K562 (cell line): ENCODE measurements at regions not wholly inside any gene's neighbourhood (a gene's known extent, or its start where the extent isn't known, plus 50 kb on each side); places are given as distances from the start of the nearest gene placed in this dataset.

Source experiments
- COPS2 ChIP-seq: fragments of 450-650 bp; conservative IDR thresholded peaks from 2 replicates; pipeline ENCODE4 v1.6.1; 2016; ENCODE audit warnings: mild to moderate bottlenecking, moderate library complexity
- CXXC5 ChIP-seq: fragments of 250-450 bp; sonication (Bioruptor Pico); IDR thresholded peaks from 2 replicates; pipeline ENCODE4 v1.8.0; 2022; ENCODE audit warnings: inconsistent platforms, mild to moderate bottlenecking, moderate library complexity
- FOSL1 ChIP-seq: fragments of 200-800 bp; sonication (Bioruptor generic); conservative IDR thresholded peaks from 2 replicates; pipeline ENCODE4 v1.6.1; 2016; ENCODE audit warnings: missing genetic modification characterization, missing compliant biosample characterization
- HOXB6 ChIP-seq: fragments of 250-450 bp; sonication (Bioruptor Pico); IDR thresholded peaks from 2 replicates; pipeline ENCODE4 v1.5.1; 2022; ENCODE audit warnings: mild to moderate bottlenecking, borderline replicate concordance
- NCOA4 ChIP-seq: fragments of 450-650 bp; IDR thresholded peaks from 2 replicates; pipeline ENCODE4 v1.6.1; 2018; ENCODE audit warnings: mild to moderate bottlenecking; ENCODE audit not compliant: partially characterized antibody
- NELFE ChIP-seq: IDR thresholded peaks from 2 replicates; pipeline ENCODE4 v1.6.1; 2011; ENCODE audit warnings: mild to moderate bottlenecking; ENCODE audit not compliant: insufficient read depth, insufficient read length
- PHB2 ChIP-seq: fragments of 450-650 bp; IDR thresholded peaks from 2 replicates; pipeline ENCODE4 v1.6.1; 2017; ENCODE audit warnings: low read depth
- PHF20 ChIP-seq: fragments of 450-650 bp; IDR thresholded peaks from 2 replicates; pipeline ENCODE4 v1.6.1; 2018; ENCODE audit not compliant: partially characterized antibody
- SRF ChIP-seq, 2 experiments: fragments of 250-450, 450-650 bp in 1 of 2; sonication (Bioruptor Pico) in 1 of 2; sonication (generic) in 1 of 2; formaldehyde crosslinking; IDR thresholded peaks; 2 replicates each; pipeline versions ENCODE4 v1.5.0 to v1.5.1; 2020 to 2022; ENCODE audit warnings: mild to moderate bottlenecking in 1 of 2, missing genetic modification reagents in 1 of 2
- ZEB2 ChIP-seq: fragments of 450-650 bp; IDR thresholded peaks from 2 replicates; pipeline ENCODE4 v1.6.1; 2016
- ZNF224 ChIP-seq: sonication (generic); formaldehyde crosslinking; IDR thresholded peaks from 2 replicates; pipeline ENCODE4 v1.8.0; 2022; ENCODE audit warnings: mild to moderate bottlenecking, missing genetic modification reagents
- ZNF274 ChIP-seq: IDR thresholded peaks from 2 replicates; pipeline ENCODE4 v1.6.1; 2011; ENCODE audit warnings: low read depth, mild to moderate bottlenecking, low read length, moderate library complexity, borderline replicate concordance
- ZNF324 ChIP-seq: fragments of 250-450 bp; sonication (Bioruptor Pico); IDR thresholded peaks from 2 replicates; pipeline ENCODE4 v1.4.0; 2020; ENCODE audit warnings: mild to moderate bottlenecking
- ZSCAN32 ChIP-seq: fragments of 450-650 bp; formaldehyde crosslinking; IDR thresholded peaks from 2 replicates; pipeline ENCODE4 v1.4.0; 2020; ENCODE audit warnings: mild to moderate bottlenecking, moderate library complexity
- TF ChIP-seq, protein P1 (sequence below): fragments of 450-650 bp; formaldehyde crosslinking; IDR thresholded peaks from 2 replicates; pipeline ENCODE4 v1.4.0; 2020; ENCODE audit warnings: mild to moderate bottlenecking, moderate library complexity
- TF ChIP-seq, protein P2 (sequence below): fragments of 450-650 bp; IDR thresholded peaks from 2 replicates; pipeline ENCODE4 v1.6.1; 2018; ENCODE audit warnings: mild to moderate bottlenecking, low read depth; ENCODE audit not compliant: partially characterized antibody
- TF ChIP-seq, protein P3 (sequence below), 2 experiments: fragments of 450-650 bp in 1 of 2; sonication (generic) in 1 of 2; formaldehyde crosslinking; conservative IDR thresholded peaks; 2 replicates each; pipeline versions ENCODE4 v1.4.0 to v1.8.1; 2020 to 2022; ENCODE audit warnings: mild to moderate bottlenecking in 1 of 2, missing genetic modification reagents in 1 of 2
- TF ChIP-seq, protein P4 (sequence below): IDR thresholded peaks from 2 replicates; pipeline ENCODE4 v1.6.1; 2011; ENCODE audit warnings: borderline replicate concordance, low read depth, mild to moderate bottlenecking, moderate library complexity, low read length; ENCODE audit not compliant: insufficient read depth, poor library complexity, severe bottlenecking
- TF ChIP-seq, protein P5 (sequence below): fragments of 250-450 bp; sonication (Bioruptor Pico); IDR thresholded peaks from 2 replicates; pipeline ENCODE4 v1.8.0; 2021; ENCODE audit warnings: mild to moderate bottlenecking, moderate library complexity
- TF ChIP-seq, protein P6 (sequence below): fragments of 450-650 bp; formaldehyde crosslinking; conservative IDR thresholded peaks from 2 replicates; pipeline ENCODE4 v1.4.0; 2022; ENCODE audit warnings: mild to moderate bottlenecking, missing genetic modification characterization

DNA sequence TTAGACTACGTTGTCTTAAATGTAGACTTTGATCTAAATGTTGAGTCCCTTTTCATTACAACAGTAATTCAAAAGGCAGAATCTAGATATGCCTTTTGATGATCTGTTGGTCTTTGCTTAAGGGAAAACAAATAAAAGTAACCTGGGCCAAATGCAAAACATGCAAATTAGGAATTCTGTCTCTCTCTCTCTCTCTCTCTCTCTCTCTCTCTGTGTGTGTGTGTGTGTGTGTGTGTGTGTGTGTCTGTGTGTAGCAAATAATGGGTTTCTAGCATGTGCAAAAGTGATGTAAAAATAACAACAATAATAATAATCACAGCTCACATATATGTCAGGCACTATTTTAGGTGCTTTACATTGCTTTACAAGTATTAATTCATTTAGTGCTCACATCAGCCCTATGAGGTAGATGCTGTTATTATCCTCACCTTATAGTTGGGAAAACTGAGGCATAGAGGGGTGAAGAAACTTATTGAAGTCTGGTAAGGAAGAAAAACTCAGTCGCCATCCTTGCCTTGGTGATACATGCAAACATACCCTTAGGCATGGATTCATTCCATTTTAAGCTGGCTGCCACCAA, 160.3 kb upstream of the ZNF217 start (continued):
- TF ChIP-seq, protein P1, sequence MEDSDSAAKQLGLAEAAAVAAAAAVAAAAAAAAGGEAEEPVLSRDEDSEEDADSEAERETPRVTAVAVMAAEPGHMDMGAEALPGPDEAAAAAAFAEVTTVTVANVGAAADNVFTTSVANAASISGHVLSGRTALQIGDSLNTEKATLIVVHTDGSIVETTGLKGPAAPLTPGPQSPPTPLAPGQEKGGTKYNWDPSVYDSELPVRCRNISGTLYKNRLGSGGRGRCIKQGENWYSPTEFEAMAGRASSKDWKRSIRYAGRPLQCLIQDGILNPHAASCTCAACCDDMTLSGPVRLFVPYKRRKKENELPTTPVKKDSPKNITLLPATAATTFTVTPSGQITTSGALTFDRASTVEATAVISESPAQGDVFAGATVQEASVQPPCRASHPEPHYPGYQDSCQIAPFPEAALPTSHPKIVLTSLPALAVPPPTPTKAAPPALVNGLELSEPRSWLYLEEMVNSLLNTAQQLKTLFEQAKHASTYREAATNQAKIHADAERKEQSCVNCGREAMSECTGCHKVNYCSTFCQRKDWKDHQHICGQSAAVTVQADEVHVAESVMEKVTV (CRISPR knock-in tag): no peak
- TF ChIP-seq SRF (CRISPR knock-in tag; IDR thresholded peaks at IDR 0.05) (no peak), NCOA4 (peak; percentile 44), PHF20 (peak; percentile 16), ZNF224 (CRISPR knock-in tag) (no peak), ZNF274 (no peak), ZEB2 (peak; percentile 73; the same call in 1 of the 2 replicates), PHB2 (0 out of 2 replicates have a peak, but pooled peaks have one; percentile 40), ZNF324 (CRISPR knock-in tag) (no peak), CXXC5 (CRISPR knock-in tag) (peak; percentile 54), COPS2 (no peak), NELFE (no peak), FOSL1 (tag) (peak; percentile 53; the same call in 1 of the 2 replicates), ZSCAN32 (CRISPR knock-in tag) (no peak), HOXB6 (CRISPR knock-in tag) (no peak)
- TF ChIP-seq, protein P2, sequence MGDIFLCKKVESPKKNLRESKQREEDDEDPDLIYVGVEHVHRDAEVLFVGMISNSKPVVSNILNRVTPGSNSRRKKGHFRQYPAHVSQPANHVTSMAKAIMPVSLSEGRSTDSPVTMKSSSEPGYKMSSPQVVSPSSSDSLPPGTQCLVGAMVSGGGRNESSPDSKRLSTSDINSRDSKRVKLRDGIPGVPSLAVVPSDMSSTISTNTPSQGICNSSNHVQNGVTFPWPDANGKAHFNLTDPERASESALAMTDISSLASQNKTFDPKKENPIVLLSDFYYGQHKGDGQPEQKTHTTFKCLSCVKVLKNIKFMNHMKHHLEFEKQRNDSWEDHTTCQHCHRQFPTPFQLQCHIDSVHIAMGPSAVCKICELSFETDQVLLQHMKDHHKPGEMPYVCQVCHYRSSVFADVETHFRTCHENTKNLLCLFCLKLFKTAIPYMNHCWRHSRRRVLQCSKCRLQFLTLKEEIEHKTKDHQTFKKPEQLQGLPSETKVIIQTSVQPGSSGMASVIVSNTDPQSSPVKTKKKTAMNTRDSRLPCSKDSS: no peak
- TF ChIP-seq, protein P3, sequence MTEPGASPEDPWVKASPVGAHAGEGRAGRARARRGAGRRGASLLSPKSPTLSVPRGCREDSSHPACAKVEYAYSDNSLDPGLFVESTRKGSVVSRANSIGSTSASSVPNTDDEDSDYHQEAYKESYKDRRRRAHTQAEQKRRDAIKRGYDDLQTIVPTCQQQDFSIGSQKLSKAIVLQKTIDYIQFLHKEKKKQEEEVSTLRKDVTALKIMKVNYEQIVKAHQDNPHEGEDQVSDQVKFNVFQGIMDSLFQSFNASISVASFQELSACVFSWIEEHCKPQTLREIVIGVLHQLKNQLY (CRISPR knock-in tag; conservative IDR thresholded peaks at IDR 0.05): no peak
- TF ChIP-seq, protein P4, sequence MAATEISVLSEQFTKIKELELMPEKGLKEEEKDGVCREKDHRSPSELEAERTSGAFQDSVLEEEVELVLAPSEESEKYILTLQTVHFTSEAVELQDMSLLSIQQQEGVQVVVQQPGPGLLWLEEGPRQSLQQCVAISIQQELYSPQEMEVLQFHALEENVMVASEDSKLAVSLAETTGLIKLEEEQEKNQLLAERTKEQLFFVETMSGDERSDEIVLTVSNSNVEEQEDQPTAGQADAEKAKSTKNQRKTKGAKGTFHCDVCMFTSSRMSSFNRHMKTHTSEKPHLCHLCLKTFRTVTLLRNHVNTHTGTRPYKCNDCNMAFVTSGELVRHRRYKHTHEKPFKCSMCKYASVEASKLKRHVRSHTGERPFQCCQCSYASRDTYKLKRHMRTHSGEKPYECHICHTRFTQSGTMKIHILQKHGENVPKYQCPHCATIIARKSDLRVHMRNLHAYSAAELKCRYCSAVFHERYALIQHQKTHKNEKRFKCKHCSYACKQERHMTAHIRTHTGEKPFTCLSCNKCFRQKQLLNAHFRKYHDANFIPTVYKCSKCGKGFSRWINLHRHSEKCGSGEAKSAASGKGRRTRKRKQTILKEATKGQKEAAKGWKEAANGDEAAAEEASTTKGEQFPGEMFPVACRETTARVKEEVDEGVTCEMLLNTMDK: no peak
- TF ChIP-seq, protein P5, sequence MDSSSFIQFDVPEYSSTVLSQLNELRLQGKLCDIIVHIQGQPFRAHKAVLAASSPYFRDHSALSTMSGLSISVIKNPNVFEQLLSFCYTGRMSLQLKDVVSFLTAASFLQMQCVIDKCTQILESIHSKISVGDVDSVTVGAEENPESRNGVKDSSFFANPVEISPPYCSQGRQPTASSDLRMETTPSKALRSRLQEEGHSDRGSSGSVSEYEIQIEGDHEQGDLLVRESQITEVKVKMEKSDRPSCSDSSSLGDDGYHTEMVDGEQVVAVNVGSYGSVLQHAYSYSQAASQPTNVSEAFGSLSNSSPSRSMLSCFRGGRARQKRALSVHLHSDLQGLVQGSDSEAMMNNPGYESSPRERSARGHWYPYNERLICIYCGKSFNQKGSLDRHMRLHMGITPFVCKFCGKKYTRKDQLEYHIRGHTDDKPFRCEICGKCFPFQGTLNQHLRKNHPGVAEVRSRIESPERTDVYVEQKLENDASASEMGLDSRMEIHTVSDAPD (CRISPR knock-in tag): no peak
- TF ChIP-seq, protein P6, sequence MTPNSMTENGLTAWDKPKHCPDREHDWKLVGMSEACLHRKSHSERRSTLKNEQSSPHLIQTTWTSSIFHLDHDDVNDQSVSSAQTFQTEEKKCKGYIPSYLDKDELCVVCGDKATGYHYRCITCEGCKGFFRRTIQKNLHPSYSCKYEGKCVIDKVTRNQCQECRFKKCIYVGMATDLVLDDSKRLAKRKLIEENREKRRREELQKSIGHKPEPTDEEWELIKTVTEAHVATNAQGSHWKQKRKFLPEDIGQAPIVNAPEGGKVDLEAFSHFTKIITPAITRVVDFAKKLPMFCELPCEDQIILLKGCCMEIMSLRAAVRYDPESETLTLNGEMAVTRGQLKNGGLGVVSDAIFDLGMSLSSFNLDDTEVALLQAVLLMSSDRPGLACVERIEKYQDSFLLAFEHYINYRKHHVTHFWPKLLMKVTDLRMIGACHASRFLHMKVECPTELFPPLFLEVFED (CRISPR knock-in tag): no peak
